ENCODE measurements at regions not wholly inside any gene's neighbourhood (a gene's known extent, or its start where the extent isn't known, plus 50 kb on each side); places are given as distances from the start of the nearest gene placed in this dataset.

DNA sequence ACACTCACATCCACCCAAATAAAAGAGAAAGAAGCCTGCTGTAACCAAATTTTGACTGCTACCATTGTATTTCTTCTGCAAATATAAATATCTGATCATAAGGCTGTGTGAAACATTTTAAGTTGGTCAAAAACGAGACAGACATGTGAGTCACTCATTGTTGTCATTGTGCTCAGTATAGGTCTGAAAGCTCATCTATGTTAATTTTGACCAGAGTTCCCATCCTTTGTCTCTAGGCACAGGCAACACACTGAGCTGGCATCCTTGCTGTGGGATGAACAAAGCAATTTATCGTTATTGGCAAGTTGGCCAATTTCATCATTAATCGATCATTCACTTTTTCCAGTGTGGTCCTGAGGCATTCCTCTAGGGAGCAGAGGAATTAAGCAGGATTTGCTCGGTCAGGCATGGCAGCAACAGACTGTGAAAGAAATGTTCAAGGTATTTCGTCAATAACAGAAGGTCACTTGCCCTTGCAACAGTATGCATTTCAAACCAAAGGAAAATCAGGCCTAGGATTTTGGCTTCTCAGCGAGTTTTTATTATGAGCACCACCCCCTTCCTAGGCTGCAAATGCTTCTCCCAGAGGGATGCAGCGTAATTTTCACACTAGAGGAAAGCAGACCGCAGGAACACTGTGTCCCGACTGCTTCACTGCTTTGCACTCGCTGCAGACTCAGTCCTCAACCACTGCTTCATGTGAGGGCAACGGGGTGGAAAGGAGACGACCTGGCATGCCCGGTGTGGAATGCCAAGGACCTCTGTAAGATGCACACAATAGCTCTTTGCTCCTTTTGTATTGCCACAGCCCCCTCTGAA is 87.9 kb upstream of the SMYD2 start:
- no peak overlapping the region for H2BK12ac ChIP-seq (ENCODE audit: insufficient read length, low read depth, low read length)
- H4K20me1 ChIP-seq (ENCODE audit: control insufficient read depth, insufficient read depth, insufficient read length): no peaks in the 10 kb centered on the region
- peaks cover 8% of the 10 kb centered on the region; the same call in 1 of the 2 replicates for H3K27me3 ChIP-seq (ENCODE audit: insufficient read depth, low read length)
- H3K23me2 ChIP-seq (ENCODE audit: insufficient read length, low read depth, low read length, poor library complexity, severe bottlenecking): no peaks in the 10 kb centered on the region
- no peak for DNase-seq
- H3K4me1 ChIP-seq (ENCODE audit: insufficient read depth, low read length): peaks cover 2% of the 10 kb centered on the region; the same call in 1 of the 2 replicates
- peak overlapping the region; percentile 37 for H2AFZ ChIP-seq (ENCODE audit: low read length)
- no peak overlapping the region for H2AK5ac ChIP-seq (ENCODE audit: insufficient read length, low read length)
- H2BK120ac ChIP-seq (ENCODE audit: low read depth, low read length, poor library complexity, severe bottlenecking): no peak overlapping the region
- H3T11ph ChIP-seq (ENCODE audit: low read length): no peak overlapping the region
- H3K36me3 Mint-ChIP-seq (ENCODE audit: insufficient read depth in 1 of 3, low read depth in 3 of 3): no peaks in the 10 kb centered on the region
- no peak overlapping the region for H2BK20ac ChIP-seq (ENCODE audit: low read depth, low read length, poor library complexity, severe bottlenecking)
- no peaks in the 10 kb centered on the region for H3K79me2 ChIP-seq (ENCODE audit: insufficient read depth, low read length)
- H3K9me3 ChIP-seq (ENCODE audit: control insufficient read depth, low read depth, low read length): no peaks in the 10 kb centered on the region
- no peak overlapping the region for H2BK15ac ChIP-seq (ENCODE audit: low read depth, low read length)
- H3K4me2 ChIP-seq (ENCODE audit: insufficient read depth, insufficient read length, low read length): no peak overlapping the region
- no peak overlapping the region for H4K5ac ChIP-seq (ENCODE audit: insufficient read length, low read depth, low read length)
- no peak overlapping the region for H3K4ac ChIP-seq (ENCODE audit: low read depth, low read length)
- H3K9ac ChIP-seq (ENCODE audit: extremely low read depth, insufficient read length, low read length): no peak overlapping the region
- H3K27ac Mint-ChIP-seq: no peak overlapping the region
- no peak overlapping the region for H3K4me3 Mint-ChIP-seq
- H4K8ac ChIP-seq (replicated peaks; ENCODE audit: insufficient read length, low read depth, low read length): no peak overlapping the region
- peaks cover 14 to 17% of the 10 kb centered on the region in 2 experiments for H3K4me1 Mint-ChIP-seq
- H3K27me3 Mint-ChIP-seq (ENCODE audit: low read depth): peaks cover 25% of the 10 kb centered on the region
- H3K79me1 ChIP-seq (ENCODE audit: insufficient read depth, low read depth, low read length, poor library complexity, severe bottlenecking): no peaks in the 10 kb centered on the region
- peaks cover 0 to 2% of the 10 kb centered on the region in 2 experiments; a peak in 1 of 5 replicates for H3K9me3 Mint-ChIP-seq
- H3K14ac ChIP-seq (ENCODE audit: insufficient read depth, low read length): no peak overlapping the region
- H3K18ac ChIP-seq (ENCODE audit: insufficient read length, low read depth, low read length): no peak overlapping the region
- H4K91ac ChIP-seq (ENCODE audit: insufficient read length, low read depth, low read length): no peak overlapping the region
- H3K56ac ChIP-seq (ENCODE audit: insufficient read length, low read depth, low read length): no peak overlapping the region
- TF ChIP-seq, protein P1, sequence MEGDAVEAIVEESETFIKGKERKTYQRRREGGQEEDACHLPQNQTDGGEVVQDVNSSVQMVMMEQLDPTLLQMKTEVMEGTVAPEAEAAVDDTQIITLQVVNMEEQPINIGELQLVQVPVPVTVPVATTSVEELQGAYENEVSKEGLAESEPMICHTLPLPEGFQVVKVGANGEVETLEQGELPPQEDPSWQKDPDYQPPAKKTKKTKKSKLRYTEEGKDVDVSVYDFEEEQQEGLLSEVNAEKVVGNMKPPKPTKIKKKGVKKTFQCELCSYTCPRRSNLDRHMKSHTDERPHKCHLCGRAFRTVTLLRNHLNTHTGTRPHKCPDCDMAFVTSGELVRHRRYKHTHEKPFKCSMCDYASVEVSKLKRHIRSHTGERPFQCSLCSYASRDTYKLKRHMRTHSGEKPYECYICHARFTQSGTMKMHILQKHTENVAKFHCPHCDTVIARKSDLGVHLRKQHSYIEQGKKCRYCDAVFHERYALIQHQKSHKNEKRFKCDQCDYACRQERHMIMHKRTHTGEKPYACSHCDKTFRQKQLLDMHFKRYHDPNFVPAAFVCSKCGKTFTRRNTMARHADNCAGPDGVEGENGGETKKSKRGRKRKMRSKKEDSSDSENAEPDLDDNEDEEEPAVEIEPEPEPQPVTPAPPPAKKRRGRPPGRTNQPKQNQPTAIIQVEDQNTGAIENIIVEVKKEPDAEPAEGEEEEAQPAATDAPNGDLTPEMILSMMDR (conservative IDR thresholded peaks at IDR 0.05): no peak
- no peak overlapping the region for H3K27ac ChIP-seq (ENCODE audit: insufficient read length, low read depth, low read length)
- no CpG with 5 or more reads among the region's 13 CpGs for WGBS (ENCODE audit: extremely low coverage, insufficient read length, low lambda C conversion rate)
- no peak overlapping the region for H2BK5ac ChIP-seq (ENCODE audit: insufficient read length, low read length)
- H3K23ac ChIP-seq (ENCODE audit: insufficient read length, low read depth, low read length): no peak overlapping the region

Data from H9 (cell line).